Amygdala (tissue), 56 donors: ENCODE measurements at regions not wholly inside any gene's neighbourhood (a gene's known extent, or its start where the extent isn't known, plus 50 kb on each side); places are given as distances from the start of the nearest gene placed in this dataset.

Experiments used
- DNase-seq, 56 donors: peaks; one replicate each; lab custom pipeline; 2025; lab: John Stamatoyannopoulos, UW

DNA sequence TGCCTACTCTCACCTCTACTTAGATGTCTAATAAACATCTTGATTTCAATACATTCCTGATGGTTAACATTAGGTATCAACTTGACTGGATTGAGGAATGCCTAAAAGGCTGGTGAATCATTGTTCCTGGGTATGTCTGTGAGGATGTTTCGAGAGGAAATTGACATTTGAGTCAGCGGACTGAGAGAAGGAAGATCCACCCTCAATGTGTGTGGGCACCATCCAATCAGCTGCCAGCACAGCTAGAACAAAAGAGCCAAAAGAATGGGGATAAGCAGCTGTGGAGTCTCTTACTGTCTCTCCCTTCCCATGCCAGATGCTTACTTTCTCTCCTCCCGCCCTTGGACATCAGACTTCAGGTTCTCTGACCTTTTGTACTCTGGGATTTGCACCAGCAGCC is 128.6 kb upstream of the HS3ST5 start:
- DNase-seq = no peak

- no peak for DNase-seq
These were observed 125.1 kb upstream of the HS3ST5 start for GRCh38 chr6:114467931-114468330.

GRCh38 chr6:114465511-114465910 is 122.7 kb upstream of the HS3ST5 start:
- DNase-seq = no peak

DNA sequence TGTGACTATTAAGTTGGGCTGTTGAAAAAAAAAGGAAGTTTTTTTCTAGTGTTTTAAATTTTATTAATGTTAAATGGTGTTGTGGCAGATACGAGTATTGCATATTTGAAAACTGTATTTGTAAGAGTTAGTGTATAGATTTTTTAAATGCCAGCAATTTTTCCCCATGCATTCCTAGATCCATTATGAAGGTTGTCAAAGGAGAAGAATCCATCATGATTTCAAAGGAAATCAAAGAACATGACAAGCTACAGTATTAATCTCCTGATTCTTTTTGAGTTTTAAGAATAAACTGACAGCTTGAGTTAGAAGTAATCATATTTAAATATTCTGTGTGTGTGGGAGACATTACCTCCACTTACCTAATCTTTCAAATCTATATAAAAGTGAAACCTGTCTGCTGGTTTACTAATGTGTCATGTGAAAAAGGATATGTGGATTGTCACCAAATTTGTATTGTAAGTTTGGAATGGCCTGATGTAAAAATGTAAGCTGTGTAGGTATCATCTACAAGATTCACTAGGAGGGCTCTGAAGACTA is 111.0 kb upstream of the HS3ST5 start:
- DNase-seq = no peak

- DNase-seq = no peak
These were observed 110.1 kb upstream of the HS3ST5 start for GRCh38 chr6:114452785-114453401.

DNA sequence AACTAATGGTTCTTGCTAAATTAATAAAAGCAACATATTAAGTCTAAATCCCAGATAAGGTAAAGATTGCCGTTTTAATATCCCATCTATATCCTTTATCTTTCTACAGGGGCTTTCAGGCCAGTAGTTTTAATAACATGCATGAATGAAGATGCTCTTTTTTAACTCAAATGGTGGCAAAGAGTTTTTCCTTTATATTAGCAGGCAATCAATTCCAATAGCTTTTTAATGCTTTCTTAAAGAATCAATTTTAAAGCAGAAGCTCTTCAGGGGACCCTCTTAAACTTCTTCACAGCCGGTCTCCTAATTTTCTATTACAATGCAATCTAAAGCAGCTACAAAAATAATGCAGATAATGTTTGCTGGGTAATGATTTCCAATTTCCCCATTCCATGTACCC is 107.8 kb upstream of the HS3ST5 start:
- DNase-seq = no peak

GRCh38 chr6:114449659-114450058 is 106.8 kb upstream of the HS3ST5 start:
- no peak for DNase-seq

DNA sequence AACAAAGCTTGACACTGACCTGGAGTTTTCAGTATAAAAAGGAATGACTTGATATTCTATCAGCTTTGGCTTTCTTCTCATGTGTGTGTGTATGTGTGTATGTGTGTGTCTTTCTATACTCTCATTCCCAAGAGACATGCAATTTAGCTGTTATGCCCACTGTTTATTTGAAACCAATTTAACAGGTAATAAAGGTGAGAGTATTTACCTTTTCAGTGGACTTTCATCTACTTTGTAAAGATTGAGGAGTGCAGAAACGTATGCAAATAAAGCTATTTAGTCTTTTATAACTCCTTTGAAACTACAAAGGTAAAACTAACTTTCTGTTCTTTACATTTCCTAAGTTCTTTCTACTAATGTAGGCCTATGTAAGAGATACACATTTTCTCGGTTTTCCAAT is 103.5 kb upstream of the HS3ST5 start:
- no peak for DNase-seq

DNA sequence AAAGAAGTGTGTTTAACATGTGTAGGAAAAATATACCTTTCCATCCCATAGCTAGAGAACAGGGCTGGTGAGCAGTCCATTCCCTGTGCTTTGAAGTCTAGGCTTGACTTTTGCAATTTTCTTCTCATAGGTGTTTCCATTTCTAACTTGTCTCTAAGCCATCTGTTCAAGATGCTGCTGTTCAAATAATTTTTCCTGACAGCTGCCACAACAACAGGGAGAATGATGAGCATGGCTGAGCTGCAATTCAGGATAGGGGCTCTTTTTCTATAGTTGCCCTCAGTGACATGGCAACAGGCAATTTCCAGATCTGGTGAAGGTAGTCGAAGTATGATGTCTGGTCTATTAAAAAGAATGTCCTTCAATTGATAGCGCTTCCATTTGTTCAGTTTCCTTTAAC is 103.0 kb upstream of the HS3ST5 start:
- DNase-seq = no peak

- no peak for DNase-seq
These were observed 96.6 kb upstream of the HS3ST5 start for GRCh38 chr6:114439411-114439810.

DNA sequence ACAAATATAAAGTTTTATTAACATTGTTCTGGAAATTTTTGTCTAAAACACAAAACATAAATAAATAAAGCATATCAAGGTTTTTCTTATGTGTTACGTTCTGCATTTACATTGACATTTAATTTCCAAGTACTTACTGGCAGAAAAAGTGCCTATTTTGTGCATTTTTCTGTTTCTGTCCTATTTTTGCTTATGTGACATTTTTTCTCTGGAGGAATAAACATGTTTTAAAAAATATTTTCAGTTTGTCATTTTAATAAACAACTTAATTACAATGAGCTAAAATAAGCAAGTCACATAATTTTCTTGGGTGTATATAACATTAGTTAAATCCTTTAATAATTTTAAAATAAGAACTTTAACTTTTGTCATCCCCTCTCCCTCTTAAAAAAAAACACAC is 94.4 kb upstream of the HS3ST5 start:
- DNase-seq = no peak

DNA sequence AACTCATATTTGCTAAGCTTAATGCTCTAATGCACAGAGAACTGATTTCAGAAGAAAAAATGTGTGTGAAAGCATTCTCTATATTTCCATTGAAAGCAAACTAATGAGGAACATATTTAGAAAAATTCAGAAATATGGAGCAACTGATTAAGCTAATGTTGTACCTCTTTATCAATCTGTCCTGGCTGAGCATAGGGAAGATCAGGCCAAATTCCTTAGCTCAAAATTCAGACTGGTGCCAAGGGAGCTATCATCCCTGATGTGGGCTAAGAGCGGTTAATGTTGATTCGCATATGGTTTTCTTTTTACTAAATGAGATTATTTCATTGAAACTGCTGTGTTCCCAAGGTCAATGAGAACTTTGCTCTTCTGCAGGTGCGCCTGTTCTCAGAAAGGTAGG is 93.9 kb upstream of the HS3ST5 start:
- DNase-seq = no peak

DNA sequence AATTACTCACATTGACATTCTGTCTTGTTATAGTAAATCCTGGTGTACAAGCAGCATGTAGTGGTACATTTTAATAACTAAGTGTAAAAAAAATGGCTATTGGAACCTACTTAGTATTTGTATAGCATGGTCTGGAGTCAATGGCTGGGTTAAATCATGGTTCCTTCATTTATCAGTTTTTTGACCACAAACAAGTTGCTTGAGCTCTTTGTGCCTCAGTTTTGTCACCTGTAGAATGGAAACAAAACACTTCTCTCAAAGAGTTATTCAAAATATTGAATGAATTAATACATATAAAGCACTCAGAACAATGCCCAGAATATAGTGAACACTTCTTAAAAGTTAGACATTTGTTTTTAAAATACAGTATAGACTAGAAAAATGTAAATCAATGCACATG is 93.2 kb upstream of the HS3ST5 start:
- DNase-seq = no peak

DNA sequence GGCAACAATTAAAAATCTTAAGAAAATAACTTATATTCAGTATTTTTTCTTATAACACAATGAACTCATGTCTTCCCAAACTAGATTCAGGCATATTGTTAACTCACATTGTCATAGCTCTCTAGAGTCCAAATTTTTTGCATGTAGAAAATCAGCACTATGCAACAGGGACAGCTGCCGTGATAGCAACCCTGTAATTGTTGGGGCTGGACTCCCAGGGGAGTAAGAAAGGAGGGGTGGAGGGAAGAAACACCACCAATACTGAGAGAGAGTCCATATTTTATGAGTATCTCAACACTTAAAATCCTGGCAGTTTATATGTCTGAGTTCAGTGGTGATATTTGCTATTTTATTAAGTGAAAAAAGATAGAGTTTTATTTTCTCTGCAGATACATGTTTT is 89.6 kb upstream of the HS3ST5 start:
- no peak for DNase-seq

DNA sequence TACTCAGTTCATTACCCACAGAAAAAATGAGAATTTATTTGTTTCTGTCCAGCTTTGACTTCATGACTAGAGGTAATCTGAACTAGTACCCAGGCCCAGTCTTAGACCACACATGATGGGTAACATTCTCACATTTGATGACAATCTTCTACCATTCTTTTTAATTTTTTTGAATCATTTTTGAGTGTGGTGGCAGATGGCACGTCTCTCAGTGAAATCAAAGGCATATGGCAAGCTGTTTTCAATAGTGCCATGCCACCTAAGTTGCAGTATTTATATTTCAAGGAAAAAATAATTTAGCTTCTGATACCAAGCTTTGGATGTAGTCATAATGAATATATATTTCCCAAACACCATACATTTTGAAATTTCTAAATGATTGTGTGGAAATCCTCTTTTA is 88.8 kb upstream of the HS3ST5 start:
- DNase-seq = no peak

DNA sequence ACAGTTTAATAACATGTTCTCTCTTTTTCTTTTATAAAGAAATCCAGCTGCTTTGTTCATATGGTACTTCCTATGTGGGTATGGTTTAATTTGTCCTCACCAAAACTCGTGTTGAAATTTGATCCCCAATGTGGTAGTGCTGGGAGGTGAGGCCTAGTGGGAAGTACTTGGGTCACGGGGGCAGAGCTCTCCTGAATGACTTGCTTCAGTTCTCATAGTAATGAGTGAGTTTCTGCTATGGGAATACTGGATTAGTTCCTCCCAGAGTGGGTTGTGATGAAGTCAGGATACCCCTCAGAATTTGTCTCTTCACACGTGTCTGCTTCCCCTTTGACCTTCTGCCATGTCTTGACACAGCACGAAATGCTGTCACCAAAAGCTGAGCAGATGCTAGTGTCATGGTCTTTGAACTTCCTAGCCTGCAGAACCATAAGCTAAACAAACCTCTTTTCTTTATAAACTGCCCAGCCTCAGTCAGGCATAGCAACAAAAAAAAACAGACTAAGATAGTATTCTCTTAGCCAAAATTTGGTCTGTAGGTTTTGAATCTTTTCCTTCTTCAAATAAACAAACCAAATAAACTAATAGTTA is 87.8 kb upstream of the HS3ST5 start:
- DNase-seq = no peak

DNA sequence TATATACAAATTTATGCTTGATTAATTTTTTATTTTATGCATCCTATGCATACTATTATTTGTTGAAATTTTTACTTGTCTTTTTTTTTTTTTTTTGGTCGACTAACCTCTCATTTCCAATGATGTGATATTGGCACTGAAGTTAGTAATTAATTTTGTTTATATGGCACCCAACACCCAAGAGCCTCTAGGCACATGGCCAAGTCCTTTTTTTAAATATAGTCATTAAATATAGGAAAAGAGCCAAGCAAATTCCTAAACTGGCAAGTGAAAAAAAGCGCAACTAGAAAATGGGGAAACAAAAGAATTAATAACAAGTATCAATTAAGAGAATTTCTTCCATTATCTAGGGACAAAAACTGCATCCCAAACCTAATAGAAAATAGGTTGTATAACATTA is 85.5 kb upstream of the HS3ST5 start:
- DNase-seq = no peak

GRCh38 chr6:114421199-114421598 is 78.4 kb upstream of the HS3ST5 start:
- no peak for DNase-seq

DNA sequence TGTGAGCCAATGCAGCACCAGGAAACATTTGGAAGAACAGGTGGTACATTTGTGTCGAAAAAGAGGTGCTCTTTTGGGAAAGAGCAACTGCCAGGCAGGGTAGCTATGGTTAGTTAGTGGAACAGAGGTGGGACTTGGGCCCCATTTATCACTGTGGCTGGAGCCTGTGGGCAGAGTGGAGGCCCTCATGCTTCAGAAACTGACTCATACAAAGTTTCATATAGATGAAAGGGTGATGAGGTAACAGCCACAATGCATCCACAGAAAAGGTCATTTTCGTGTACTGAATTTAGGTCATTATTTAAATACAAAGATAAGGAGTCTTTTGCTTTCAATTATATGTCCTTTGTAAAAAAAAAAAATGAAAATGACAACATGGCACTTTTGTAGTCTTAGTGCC is 76.4 kb upstream of the HS3ST5 start:
- DNase-seq = no peak

DNA sequence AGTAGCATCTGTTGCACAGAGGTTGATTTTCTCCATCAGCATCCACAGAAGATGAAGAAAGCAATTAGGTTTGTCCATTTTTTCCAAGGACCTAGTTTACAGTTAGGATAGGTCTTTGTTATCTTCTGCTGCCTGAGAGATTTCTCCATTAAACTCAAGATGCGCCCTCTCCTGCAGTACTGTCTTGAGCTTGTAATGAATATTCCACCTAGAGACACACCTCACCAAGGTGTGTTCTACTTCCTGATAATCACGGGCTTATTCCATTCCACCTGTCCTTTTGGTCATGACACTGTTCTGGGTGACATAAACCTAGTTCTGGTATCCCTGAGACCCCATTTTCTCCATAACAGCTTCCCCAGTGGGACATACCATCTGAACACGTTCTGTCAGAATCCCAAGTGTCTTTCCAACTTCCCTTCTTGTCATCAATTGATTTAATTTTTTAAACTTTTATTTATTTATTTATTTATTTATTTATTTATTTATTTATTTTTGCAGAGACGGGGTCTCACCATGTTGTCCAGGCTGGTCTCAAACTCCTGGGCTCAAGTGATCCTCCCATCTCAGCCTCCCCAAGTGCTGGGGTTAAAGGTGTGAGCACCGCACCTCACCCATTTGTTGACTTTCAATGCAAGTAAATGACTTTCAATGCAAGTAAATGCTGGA is 75.6 kb upstream of the HS3ST5 start:
- no peak for DNase-seq

DNA sequence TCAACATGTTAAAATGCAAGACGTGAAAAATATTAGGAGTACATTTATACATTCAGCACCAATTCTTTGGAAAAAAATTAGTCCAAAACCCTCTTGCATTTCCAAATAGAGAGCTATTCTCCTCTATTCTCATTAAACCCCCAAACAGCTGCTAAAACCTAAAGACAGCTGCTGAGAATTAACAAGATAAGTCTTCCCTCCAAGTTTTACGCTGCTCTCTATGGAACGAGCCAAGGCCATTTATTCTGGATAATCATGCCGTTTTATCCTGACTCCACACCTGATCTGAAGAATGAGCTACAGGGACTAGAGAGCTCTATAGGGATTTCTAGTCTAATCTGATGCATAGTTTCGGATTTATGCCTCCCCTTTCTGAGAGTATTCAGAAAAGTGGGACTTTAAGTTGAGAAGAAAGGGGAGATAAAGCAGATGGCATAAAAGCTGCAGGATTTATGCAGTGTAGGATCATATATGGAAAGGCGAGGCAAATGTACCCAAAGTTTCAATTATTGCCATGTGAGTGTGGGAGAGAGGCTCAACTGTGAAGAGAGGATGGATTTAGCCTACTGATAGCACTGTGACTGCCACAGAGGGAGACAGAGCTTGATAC is 64.7 kb upstream of the HS3ST5 start:
- DNase-seq = no peak
